ENCODE measurements at regions not wholly inside any gene's neighbourhood (a gene's known extent, or its start where the extent isn't known, plus 50 kb on each side); places are given as distances from the start of the nearest gene placed in this dataset.
A peak's percentile ranks its signal among the peaks of the same experiment; 100 is the strongest.

DNA sequence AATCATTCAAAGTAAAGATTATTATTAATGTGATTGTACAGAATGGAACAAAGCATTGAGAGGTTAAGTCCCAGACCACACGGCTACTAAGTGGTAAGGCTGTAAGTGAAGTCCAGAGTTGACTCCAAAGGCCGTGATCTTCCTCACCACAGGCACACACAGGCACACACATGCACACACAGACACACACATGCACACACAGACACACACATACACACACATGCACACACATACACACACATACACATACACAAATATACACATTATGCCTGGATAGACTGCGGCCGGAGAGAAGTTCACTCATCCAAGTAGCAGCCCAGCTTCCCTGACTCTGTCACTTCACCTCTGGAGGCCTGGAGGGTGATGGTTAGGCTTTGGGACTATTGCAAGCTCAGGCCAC, 121.9 kb downstream of the HLX start:
- DNase-seq (no peak), ATAC-seq (no peak)
- Histone ChIP-seq H3K9me3 (peaks cover 0 to 8% of the 10 kb centered on the region in 2 donors), H3K36me3 (no peaks in the 10 kb centered on the region), H3K27ac (peak overlapping the region in 1 of 2 donors; percentile 65), H3K4me3 (no peak overlapping the region), H3K4me1 (peaks cover 0 to 24% of the 10 kb centered on the region in 2 donors), H3K27me3 (no peaks in the 10 kb centered on the region)
- TF ChIP-seq, protein P1, sequence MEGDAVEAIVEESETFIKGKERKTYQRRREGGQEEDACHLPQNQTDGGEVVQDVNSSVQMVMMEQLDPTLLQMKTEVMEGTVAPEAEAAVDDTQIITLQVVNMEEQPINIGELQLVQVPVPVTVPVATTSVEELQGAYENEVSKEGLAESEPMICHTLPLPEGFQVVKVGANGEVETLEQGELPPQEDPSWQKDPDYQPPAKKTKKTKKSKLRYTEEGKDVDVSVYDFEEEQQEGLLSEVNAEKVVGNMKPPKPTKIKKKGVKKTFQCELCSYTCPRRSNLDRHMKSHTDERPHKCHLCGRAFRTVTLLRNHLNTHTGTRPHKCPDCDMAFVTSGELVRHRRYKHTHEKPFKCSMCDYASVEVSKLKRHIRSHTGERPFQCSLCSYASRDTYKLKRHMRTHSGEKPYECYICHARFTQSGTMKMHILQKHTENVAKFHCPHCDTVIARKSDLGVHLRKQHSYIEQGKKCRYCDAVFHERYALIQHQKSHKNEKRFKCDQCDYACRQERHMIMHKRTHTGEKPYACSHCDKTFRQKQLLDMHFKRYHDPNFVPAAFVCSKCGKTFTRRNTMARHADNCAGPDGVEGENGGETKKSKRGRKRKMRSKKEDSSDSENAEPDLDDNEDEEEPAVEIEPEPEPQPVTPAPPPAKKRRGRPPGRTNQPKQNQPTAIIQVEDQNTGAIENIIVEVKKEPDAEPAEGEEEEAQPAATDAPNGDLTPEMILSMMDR (IDR thresholded peaks at IDR 0.05): no peak
- intact Hi-C loops (cut with DNase I): no loop called here

DNA sequence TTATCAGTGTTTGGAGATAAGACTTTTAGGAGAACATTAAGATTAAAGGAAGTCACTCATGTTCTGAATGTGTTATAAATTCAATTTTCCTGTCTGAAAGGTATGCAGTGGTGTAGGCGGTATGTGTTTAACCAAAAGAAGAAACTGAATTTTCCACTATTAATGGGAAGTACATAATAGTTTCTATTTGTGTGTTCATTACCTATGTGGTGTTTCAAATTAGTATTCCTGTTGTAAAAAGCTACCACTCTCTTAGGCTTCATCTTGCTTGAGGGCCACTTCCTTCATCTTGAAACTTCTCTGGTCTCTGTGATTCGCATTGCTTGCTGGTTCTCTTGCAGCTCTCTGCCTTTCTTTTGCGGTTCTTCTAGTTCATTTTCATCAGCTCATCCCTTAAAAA, 123.4 kb downstream of the HLX start:
- H3K4me3 ChIP-seq: no peak overlapping the region
- H3K4me1 ChIP-seq: peaks cover 0 to 24% of the 10 kb centered on the region in 2 donors
- no peak for ATAC-seq
- H3K9me3 ChIP-seq: peaks cover 0 to 6% of the 10 kb centered on the region in 2 donors
- H3K36me3 ChIP-seq: no peaks in the 10 kb centered on the region
- H3K27ac ChIP-seq: no peak overlapping the region
- intact Hi-C loops (cut with DNase I): no loop called here
- DNase-seq: no peak
- TF ChIP-seq, protein P1 (IDR thresholded peaks at IDR 0.05): no peak
- no peaks in the 10 kb centered on the region for H3K27me3 ChIP-seq

DNA sequence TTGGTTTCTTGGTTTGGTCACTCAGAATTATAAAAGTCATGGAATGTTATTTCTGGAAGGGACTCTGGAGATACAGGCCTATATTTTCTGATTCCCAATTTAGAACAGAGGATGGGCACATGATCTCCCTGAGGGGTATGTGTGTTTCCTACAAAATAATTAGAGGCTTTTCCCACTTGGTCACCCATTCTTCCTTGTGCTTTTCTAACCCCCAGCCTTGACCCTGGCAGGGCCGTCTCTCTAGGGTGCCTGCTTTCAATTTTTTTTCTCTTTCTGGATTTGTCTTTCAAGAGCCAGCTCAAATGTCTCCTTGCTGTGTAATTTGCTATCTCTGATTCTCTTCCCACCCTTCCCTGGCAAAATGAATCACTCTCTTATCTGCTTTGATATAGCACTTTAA, 131.9 kb downstream of the HLX start:
- Histone ChIP-seq H3K27me3 (no peaks in the 10 kb centered on the region), H3K27ac (no peak overlapping the region), H3K36me3 (no peaks in the 10 kb centered on the region), H3K4me3 (no peak overlapping the region), H3K9me3 (no peaks in the 10 kb centered on the region), H3K4me1 (peaks cover 0 to 10% of the 10 kb centered on the region in 2 donors)
- ATAC-seq (no peak), DNase-seq (no peak)
- TF ChIP-seq, protein P1 (IDR thresholded peaks at IDR 0.05): no peak
- intact Hi-C loops (cut with DNase I): no loop called here

DNA sequence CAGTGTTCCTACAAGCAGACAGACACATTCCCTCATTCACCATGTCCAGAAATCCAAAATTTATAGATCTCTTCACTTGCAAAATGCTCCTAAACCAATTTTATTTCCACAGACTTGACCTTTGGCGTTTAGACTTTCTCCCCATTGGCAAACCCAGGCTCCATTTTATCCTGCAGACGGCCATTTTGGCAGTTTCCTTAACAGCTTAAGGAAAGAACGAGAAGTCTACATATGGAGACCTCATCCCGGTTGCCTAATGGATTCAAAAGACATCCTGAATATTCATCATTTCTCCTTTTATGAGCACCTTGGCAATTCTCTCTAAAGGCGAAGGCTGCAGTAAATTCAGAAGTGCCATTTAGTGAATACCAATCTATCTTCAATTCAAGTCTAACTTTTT, 132.9 kb downstream of the HLX start:
- TF ChIP-seq, protein P1 (IDR thresholded peaks at IDR 0.05): no peak
- no peak overlapping the region for H3K4me3 ChIP-seq
- H3K27me3 ChIP-seq: no peaks in the 10 kb centered on the region
- DNase-seq (no peak), ATAC-seq (no peak)
- H3K4me1 ChIP-seq: peaks cover 0 to 15% of the 10 kb centered on the region in 2 donors
- no peak overlapping the region for H3K27ac ChIP-seq
- H3K36me3 ChIP-seq: no peaks in the 10 kb centered on the region
- no peaks in the 10 kb centered on the region for H3K9me3 ChIP-seq
- intact Hi-C loops (cut with DNase I): no loop called here

DNA sequence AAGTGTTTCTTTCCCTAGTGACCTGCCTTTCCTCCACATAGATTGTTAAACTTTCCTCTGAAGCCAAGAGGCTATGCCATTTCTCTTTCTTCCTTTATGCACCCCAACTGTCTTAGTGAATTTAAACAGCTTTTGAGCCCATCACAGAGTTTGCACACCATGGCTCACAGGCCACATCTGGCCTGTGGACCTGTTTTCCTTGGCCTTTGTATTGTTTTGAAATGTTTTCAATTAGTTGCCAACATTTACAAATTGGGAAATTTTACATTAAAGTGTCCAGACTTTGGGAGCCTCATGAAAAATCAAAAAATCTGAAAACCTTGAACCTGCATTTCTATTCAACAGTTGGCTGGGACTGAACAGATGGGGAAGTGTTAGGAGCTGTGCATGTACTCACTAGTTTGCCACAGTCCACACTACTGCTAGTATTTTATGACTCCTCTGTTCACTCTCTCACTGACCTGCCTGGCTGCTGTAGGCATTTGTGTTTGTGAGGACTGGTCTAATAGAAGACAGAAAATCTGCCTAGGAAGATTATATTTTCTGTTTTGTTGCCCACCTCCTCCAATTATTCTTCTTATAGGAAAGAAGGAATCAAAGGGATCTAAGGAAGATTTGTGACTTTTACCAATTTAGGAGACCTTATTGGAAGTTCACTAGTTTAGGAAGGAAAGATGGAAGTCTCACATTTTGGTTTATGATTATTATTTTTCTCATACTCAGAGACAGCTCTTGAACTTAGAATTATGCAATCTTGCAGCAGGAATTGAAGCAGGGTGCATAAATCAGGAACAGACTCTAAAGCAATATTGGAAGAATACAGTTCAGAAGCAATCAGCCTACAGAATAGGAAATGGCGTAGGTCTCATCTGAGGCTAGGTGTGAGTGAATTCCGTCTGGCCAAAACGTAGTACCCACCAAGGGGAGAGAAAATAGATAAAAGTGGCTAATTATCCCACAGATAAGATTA, 134.7 kb downstream of the HLX start:
- no peaks in the 10 kb centered on the region for H3K9me3 ChIP-seq
- peaks cover 0 to 15% of the 10 kb centered on the region in 2 donors for H3K4me1 ChIP-seq
- no peak overlapping the region for H3K27ac ChIP-seq
- H3K27me3 ChIP-seq: no peaks in the 10 kb centered on the region
- H3K36me3 ChIP-seq: no peaks in the 10 kb centered on the region
- TF ChIP-seq, protein P1 (IDR thresholded peaks at IDR 0.05): no peak
- ATAC-seq (no peak), DNase-seq (no peak)
- H3K4me3 ChIP-seq: no peak overlapping the region
- intact Hi-C loops (cut with DNase I): no loop called here

All from left lung (tissue), 4 donors.